Osteoblast (primary cell): ENCODE measurements at regions not wholly inside any gene's neighbourhood (a gene's known extent, or its start where the extent isn't known, plus 50 kb on each side); places are given as distances from the start of the nearest gene placed in this dataset.

Experiments
- DNase-seq: peaks from one replicate; pipeline ENCODE4 v3.0.0; 2011; ENCODE audit warnings: low spot score, mixed read lengths; ENCODE audit not compliant: insufficient read length; ENCODE audit errors: missing footprints
- H2AFZ ChIP-seq: 2 replicates; pipeline ENCODE4 v1.6.0; 2011; ENCODE audit warnings: mild to moderate bottlenecking, low read length
- H3K27ac ChIP-seq: 2 replicates; pipeline ENCODE4 v1.5.1; 2011; ENCODE audit warnings: mild to moderate bottlenecking, low read depth, low read length, moderate library complexity
- H3K27me3 ChIP-seq: 2 replicates; pipeline ENCODE4 v1.6.0; 2012; ENCODE audit warnings: mild to moderate bottlenecking, control low read depth, inconsistent platforms, low read length, moderate library complexity; ENCODE audit not compliant: insufficient read depth
- H3K36me3 ChIP-seq: 2 replicates; pipeline ENCODE4 v1.5.1; 2011; ENCODE audit warnings: mild to moderate bottlenecking, low read length, control low read depth, moderate library complexity; ENCODE audit not compliant: insufficient read depth
- H3K4me1 ChIP-seq: 2 replicates; pipeline ENCODE4 v1.5.1; 2011; ENCODE audit warnings: mild to moderate bottlenecking, low read length, control low read depth, moderate library complexity; ENCODE audit not compliant: insufficient read depth
- H3K4me2 ChIP-seq: 2 replicates; pipeline ENCODE4 v1.6.0; 2011; ENCODE audit warnings: mild to moderate bottlenecking, low read length; ENCODE audit not compliant: insufficient read depth
- H3K4me3 ChIP-seq: fragments of 200-600 bp; sonication (generic); 3 replicates; pipeline ENCODE4 v1.5.1; 2012; ENCODE audit warnings: mild to moderate bottlenecking, low read length, inconsistent platforms; ENCODE audit not compliant: insufficient read depth
- H3K79me2 ChIP-seq: 2 replicates; pipeline ENCODE4 v1.6.0; 2012; ENCODE audit warnings: mild to moderate bottlenecking, low read length, control low read depth, inconsistent platforms; ENCODE audit not compliant: insufficient read depth
- H3K9me3 ChIP-seq: 2 replicates; pipeline ENCODE4 v1.5.1; 2011; ENCODE audit warnings: low read depth, low read length, control low read depth
- H4K20me1 ChIP-seq: 2 replicates; pipeline ENCODE4 v1.6.0; 2012; ENCODE audit warnings: mild to moderate bottlenecking, low read length, control low read depth; ENCODE audit not compliant: insufficient read depth
- TF ChIP-seq, protein P1 (sequence below): IDR thresholded peaks from 2 replicates; pipeline ENCODE4 v1.5.1; 2011; ENCODE audit warnings: mild to moderate bottlenecking, low read depth, low read length, moderate library complexity; ENCODE audit errors: extremely low read depth

DNA sequence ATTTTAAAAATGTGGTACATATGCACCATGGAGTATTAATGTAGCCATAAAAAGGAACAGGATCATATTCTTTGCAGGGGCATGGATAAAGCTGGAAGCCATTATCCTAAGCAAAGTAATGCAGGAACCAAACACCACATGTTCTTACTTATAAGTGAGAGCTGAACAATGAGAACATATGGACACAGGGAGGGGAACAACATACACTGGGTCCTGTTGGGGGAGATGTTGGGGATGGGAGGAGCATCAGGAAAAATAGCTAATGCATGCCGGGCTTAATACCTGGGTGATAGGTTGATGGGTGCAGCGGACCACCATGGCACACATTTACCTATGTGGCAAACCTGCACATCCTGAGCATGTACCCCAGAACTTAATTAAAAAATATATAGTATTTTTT is 352.5 kb upstream of the KAZN start:
- Histone ChIP-seq H2AFZ (no peak overlapping the region), H3K4me3 (no peak overlapping the region), H3K9me3 (no peaks in the 10 kb centered on the region), H4K20me1 (no peaks in the 10 kb centered on the region), H3K79me2 (no peaks in the 10 kb centered on the region), H3K27me3 (peaks cover 2% of the 10 kb centered on the region), H3K27ac (no peak overlapping the region), H3K4me2 (no peak overlapping the region), H3K4me1 (no peaks in the 10 kb centered on the region), H3K36me3 (no peaks in the 10 kb centered on the region)
- TF ChIP-seq, protein P1, sequence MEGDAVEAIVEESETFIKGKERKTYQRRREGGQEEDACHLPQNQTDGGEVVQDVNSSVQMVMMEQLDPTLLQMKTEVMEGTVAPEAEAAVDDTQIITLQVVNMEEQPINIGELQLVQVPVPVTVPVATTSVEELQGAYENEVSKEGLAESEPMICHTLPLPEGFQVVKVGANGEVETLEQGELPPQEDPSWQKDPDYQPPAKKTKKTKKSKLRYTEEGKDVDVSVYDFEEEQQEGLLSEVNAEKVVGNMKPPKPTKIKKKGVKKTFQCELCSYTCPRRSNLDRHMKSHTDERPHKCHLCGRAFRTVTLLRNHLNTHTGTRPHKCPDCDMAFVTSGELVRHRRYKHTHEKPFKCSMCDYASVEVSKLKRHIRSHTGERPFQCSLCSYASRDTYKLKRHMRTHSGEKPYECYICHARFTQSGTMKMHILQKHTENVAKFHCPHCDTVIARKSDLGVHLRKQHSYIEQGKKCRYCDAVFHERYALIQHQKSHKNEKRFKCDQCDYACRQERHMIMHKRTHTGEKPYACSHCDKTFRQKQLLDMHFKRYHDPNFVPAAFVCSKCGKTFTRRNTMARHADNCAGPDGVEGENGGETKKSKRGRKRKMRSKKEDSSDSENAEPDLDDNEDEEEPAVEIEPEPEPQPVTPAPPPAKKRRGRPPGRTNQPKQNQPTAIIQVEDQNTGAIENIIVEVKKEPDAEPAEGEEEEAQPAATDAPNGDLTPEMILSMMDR, result no peak
- no peak for DNase-seq

DNA sequence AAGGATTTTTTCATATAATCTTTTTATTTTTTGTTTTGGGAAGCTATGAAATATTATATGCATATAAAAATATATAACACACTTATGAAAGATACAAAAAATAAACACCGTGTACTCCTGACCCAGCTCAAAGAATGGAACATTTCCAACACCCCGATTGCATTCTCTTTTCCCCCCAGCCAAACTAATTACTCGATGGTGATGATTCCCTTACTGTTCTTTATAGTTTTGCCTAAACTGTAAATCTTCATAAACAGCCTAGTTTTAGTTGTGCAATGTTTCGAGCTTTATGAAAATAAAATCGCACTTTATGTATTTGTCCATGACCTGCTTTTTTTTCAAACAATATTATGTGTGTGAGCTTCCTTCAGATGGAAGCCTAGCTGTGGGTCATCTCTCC is 352.0 kb upstream of the KAZN start:
- Histone ChIP-seq H3K4me1 (no peaks in the 10 kb centered on the region), H3K27ac (no peak overlapping the region), H3K4me2 (no peak overlapping the region), H3K27me3 (peaks cover 2% of the 10 kb centered on the region), H3K36me3 (no peaks in the 10 kb centered on the region), H2AFZ (no peak overlapping the region), H3K79me2 (no peaks in the 10 kb centered on the region), H3K9me3 (no peaks in the 10 kb centered on the region), H4K20me1 (no peaks in the 10 kb centered on the region), H3K4me3 (no peak overlapping the region)
- DNase-seq, result no peak
- TF ChIP-seq, protein P1, result no peak

DNA sequence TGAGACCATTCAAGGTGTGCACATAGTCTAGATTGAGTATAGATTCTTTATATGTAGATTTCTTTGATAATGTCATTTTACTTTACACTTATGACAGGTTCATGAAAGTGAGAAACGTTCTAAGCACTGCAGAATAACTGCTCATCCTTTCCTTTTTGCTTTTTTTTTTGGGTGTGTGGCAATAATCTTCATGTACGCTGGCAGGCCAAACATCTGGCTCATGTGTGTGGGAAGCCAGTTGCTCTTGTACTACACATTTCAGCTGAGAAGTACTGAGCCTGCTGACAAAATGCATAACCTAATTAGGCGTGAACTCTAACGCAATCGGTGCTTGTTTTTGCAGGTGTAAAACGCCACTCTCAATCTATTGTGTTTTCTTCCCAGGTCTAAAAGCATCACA is 350.8 kb upstream of the KAZN start:
- peaks cover 2% of the 10 kb centered on the region for H3K27me3 ChIP-seq
- no peaks in the 10 kb centered on the region for H3K4me1 ChIP-seq
- H3K27ac ChIP-seq, result no peak overlapping the region
- H3K79me2 ChIP-seq, result no peaks in the 10 kb centered on the region
- H3K36me3 ChIP-seq, result no peaks in the 10 kb centered on the region
- H2AFZ ChIP-seq, result no peak overlapping the region
- no peak for DNase-seq
- H3K4me3 ChIP-seq, result no peak overlapping the region
- no peaks in the 10 kb centered on the region for H3K9me3 ChIP-seq
- no peaks in the 10 kb centered on the region for H4K20me1 ChIP-seq
- TF ChIP-seq, protein P1, result no peak
- no peak overlapping the region for H3K4me2 ChIP-seq

DNA sequence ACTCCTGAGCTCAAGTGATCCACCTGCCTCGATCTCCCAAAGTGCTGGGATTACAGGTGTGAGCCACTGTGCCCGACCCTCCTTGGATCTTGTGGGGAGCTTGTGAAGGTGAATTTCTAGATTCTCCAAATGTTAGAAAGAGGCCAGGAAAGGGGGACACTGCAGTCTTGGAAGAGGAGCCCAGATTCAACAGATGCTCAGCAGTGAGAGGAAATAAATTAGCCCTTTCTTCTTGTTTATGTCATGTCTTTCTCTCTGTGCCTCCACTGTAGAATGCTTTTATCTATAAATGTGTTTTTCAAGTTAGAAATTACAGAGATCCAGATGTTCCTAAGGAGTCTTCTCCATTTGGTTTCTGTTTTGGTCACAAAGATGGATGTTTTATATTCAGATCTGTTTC is 346.6 kb upstream of the KAZN start:
- Histone ChIP-seq H4K20me1 (no peaks in the 10 kb centered on the region), H3K27ac (no peak overlapping the region), H3K4me1 (no peaks in the 10 kb centered on the region), H3K79me2 (no peaks in the 10 kb centered on the region), H3K36me3 (no peaks in the 10 kb centered on the region), H2AFZ (no peak overlapping the region), H3K9me3 (no peaks in the 10 kb centered on the region), H3K4me3 (no peak overlapping the region), H3K4me2 (no peak overlapping the region), H3K27me3 (peaks cover 2% of the 10 kb centered on the region)
- DNase-seq, result no peak
- TF ChIP-seq, protein P1, result no peak
